HEK293T (cell line): ENCODE measurements at regions not wholly inside any gene's neighbourhood (a gene's known extent, or its start where the extent isn't known, plus 50 kb on each side); places are given as distances from the start of the nearest gene placed in this dataset.

Source experiments
- CTCF ChIA-PET: fragments of 350-600 bp; formaldehyde crosslinking; extraction: SDS; loops from one replicate; lab custom pipeline; 2021; ENCODE audit warnings: antibody characterized with exemption, inconsistent platforms; lab: Yijun Ruan, JAX
- POLR2A ChIA-PET: fragments of 350-600 bp; formaldehyde crosslinking; extraction: SDS; loops from one replicate; lab custom pipeline; 2020; ENCODE audit warnings: antibody characterized with exemption, inconsistent platforms; lab: Yijun Ruan, JAX
- DNase-seq: peaks from one replicate; pipeline ENCODE4 v3.0.0; 2012; ENCODE audit warnings: mixed read lengths; ENCODE audit errors: extremely low spot score
- ARNT ChIP-seq: fragments of 450-650 bp; IDR thresholded peaks from 2 replicates; pipeline ENCODE4 v1.6.1; 2017; ENCODE audit warnings: mild to moderate bottlenecking
- BHLHE40 ChIP-seq: fragments of 450-650 bp; IDR thresholded peaks from 2 replicates; pipeline ENCODE4 v1.6.1; 2016; ENCODE audit warnings: mild to moderate bottlenecking, moderate library complexity, borderline replicate concordance
- CTBP1 ChIP-seq: fragments of 450-650 bp; IDR thresholded peaks from 2 replicates; pipeline ENCODE4 v1.6.1; 2016; ENCODE audit warnings: borderline replicate concordance
- ELF4 ChIP-seq: fragments of 450-650 bp; IDR thresholded peaks from 2 replicates; pipeline ENCODE4 v1.6.1; 2017; ENCODE audit warnings: antibody characterized with exemption
- FOXA1 ChIP-seq: fragments of 450-650 bp; IDR thresholded peaks from 2 replicates; pipeline ENCODE4 v1.6.1; 2016; ENCODE audit warnings: mild to moderate bottlenecking
- FOXK2 ChIP-seq: fragments of 450-650 bp; IDR thresholded peaks from 2 replicates; pipeline ENCODE4 v1.6.1; 2016; ENCODE audit warnings: mild to moderate bottlenecking
- FOXM1 ChIP-seq: fragments of 450-650 bp; IDR thresholded peaks from 2 replicates; pipeline ENCODE4 v1.6.1; 2017; ENCODE audit warnings: mild to moderate bottlenecking, borderline replicate concordance
- HDGF ChIP-seq: fragments of 450-650 bp; IDR thresholded peaks from 2 replicates; pipeline ENCODE4 v1.6.1; 2017; ENCODE audit warnings: antibody characterized with exemption, borderline replicate concordance
- L3MBTL2 ChIP-seq: fragments of 450-650 bp; conservative IDR thresholded peaks from 2 replicates; pipeline ENCODE4 v1.6.1; 2016; ENCODE audit warnings: mild to moderate bottlenecking
- LEF1 ChIP-seq: fragments of 450-650 bp; IDR thresholded peaks from 2 replicates; pipeline ENCODE4 v1.6.1; 2017; ENCODE audit warnings: mild to moderate bottlenecking, borderline replicate concordance
- NFRKB ChIP-seq: fragments of 450-650 bp; IDR thresholded peaks from 2 replicates; pipeline ENCODE4 v1.6.1; 2016; ENCODE audit warnings: mild to moderate bottlenecking, moderate library complexity
- SP1 ChIP-seq: fragments of 450-650 bp; IDR thresholded peaks from 2 replicates; pipeline ENCODE4 v1.6.1; 2017
- SUZ12 ChIP-seq: fragments of 450-650 bp; IDR thresholded peaks from 2 replicates; pipeline ENCODE4 v1.6.1; 2016; ENCODE audit warnings: mild to moderate bottlenecking
- TARDBP ChIP-seq: fragments of 450-650 bp; IDR thresholded peaks from 2 replicates; pipeline ENCODE4 v1.6.1; 2016
- ZNF384 ChIP-seq: fragments of 450-650 bp; IDR thresholded peaks from 2 replicates; pipeline ENCODE4 v1.6.1; 2016
- TF ChIP-seq, protein P1 (sequence below): fragments of 450-650 bp; IDR thresholded peaks from 2 replicates; pipeline ENCODE4 v1.6.1; 2016

DNA sequence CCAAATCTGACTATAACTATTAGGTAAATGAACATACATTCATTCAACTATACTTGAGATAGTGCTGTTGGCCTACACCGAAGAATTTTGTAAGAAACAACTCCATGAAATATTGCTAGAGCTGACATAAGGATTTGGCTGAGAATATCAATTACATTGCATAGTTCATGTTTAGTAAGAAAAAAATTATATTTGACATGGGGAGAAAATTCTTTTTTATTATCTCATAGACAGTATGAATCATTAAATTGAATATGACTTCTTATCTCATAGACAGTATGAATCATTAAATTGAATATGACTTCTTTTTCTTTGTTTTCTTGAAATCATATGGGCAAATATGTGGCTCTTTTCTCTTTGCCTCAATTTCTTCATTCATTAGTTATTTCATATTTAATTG lies 212.3 kb upstream of the HSF2 start:
- no peak for DNase-seq
- ChIA-PET POLR2A (no interaction called here), CTCF (interaction anchor here (0.7 kb wide), 1 partner anchor 337 kb away, joined by 4 read pairs; no protein-coding TSS in a partner anchor)
- TF ChIP-seq FOXM1: no peak
- TF ChIP-seq FOXK2: no peak
- TF ChIP-seq ELF4: no peak
- no peak for TF ChIP-seq L3MBTL2
- TF ChIP-seq CTBP1: no peak
- no peak for TF ChIP-seq ZNF384
- no peak for TF ChIP-seq NFRKB
- TF ChIP-seq ARNT: no peak
- TF ChIP-seq BHLHE40: no peak

DNA sequence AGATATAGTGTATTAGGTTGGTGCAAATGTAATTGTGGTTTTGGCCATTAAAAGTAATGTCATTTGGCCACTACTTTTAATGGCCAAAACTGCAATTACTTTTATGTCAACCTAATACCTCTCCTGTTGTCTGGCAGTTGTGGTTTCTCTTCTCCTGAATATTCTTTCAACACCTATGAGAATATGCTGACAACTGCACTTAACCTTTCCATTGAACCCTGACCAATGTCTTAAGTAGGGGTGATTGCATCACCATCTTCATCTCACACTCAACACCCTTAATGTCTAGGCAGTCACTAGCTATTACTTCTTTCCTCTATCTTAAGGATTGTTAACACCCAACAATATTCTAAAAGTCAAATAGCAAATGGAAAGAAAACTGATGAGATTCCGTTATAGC lies 200.5 kb upstream of the HSF2 start:
- no peak for DNase-seq

DNA sequence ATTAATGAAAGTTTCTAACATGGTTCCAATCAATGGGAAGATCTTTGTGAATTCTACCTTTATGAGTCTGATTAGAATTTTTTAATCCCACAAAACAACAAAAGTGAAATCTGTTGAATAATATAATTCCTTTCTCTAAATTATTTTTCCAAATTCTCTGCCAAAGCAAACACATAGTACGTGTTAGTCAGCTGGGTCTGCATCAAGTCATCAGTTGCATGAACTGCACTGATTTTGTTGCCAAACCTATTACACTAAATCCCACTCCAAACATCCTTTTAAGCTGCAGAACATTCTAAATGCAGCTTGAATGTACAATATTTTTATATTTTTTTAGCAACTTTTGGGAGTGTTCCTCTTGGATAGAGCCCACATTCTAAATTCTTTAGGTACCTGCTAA lies 199.0 kb upstream of the HSF2 start:
- ChIA-PET POLR2A (no interaction called here), CTCF (no interaction called here)
- no peak for TF ChIP-seq BHLHE40
- TF ChIP-seq ELF4: no peak
- no peak for TF ChIP-seq FOXM1
- no peak for TF ChIP-seq SP1
- no peak for TF ChIP-seq CTBP1
- TF ChIP-seq ARNT: no peak
- no peak for TF ChIP-seq HDGF
- no peak for TF ChIP-seq FOXK2
- TF ChIP-seq, protein P1, sequence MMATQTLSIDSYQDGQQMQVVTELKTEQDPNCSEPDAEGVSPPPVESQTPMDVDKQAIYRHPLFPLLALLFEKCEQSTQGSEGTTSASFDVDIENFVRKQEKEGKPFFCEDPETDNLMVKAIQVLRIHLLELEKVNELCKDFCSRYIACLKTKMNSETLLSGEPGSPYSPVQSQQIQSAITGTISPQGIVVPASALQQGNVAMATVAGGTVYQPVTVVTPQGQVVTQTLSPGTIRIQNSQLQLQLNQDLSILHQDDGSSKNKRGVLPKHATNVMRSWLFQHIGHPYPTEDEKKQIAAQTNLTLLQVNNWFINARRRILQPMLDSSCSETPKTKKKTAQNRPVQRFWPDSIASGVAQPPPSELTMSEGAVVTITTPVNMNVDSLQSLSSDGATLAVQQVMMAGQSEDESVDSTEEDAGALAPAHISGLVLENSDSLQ: no peak
- no peak for TF ChIP-seq L3MBTL2
- TF ChIP-seq NFRKB: no peak
- no peak for TF ChIP-seq ZNF384
- no peak for TF ChIP-seq TARDBP
- TF ChIP-seq FOXA1: no peak
- DNase-seq: no peak

More for the DNA sequence above, 200.5 kb upstream of the HSF2 start:
- POLR2A ChIA-PET: no interaction called here
- CTCF ChIA-PET: no interaction called here
- no peak for TF ChIP-seq ZNF384
- TF ChIP-seq, protein P1: no peak
- no peak for TF ChIP-seq NFRKB
- TF ChIP-seq SUZ12: no peak
- TF ChIP-seq L3MBTL2: no peak
- no peak for TF ChIP-seq SP1
- no peak for TF ChIP-seq FOXK2
- TF ChIP-seq HDGF: no peak
- TF ChIP-seq ARNT: no peak

DNA sequence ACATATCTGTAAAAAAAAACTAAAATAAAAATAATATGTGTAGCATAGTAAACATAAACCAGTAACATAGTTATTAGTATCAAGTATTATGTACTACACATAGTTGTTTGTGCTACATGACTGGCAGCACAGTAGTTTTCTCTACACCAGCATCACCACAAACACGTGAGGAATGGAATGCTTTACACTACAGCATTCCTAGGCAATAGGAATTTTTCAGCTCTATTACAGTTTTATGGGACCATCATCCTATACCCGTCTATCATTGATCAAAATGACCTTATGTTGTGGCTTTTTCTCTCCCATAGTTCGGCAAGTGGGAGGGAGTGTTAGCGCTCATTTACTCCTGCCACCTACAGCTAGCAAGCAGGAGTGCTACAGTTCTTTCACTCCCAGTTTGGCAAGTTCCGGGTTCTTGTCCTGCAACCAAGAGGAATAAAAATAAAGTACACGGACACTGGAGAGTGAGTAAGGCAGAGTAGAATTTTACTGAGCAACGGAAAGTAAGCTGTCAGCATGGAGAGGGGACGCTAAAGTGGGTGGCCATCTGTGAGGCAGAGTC lies 196.8 kb upstream of the HSF2 start:
- TF ChIP-seq HDGF (no peak), ELF4 (no peak), CTBP1 (no peak), TARDBP (no peak), L3MBTL2 (no peak), SP1 (no peak), SUZ12 (no peak), ARNT (no peak), BHLHE40 (no peak), FOXA1 (no peak), ZNF384 (no peak)
- no peak for DNase-seq
- ChIA-PET CTCF (no interaction called here), POLR2A (no interaction called here)

DNA sequence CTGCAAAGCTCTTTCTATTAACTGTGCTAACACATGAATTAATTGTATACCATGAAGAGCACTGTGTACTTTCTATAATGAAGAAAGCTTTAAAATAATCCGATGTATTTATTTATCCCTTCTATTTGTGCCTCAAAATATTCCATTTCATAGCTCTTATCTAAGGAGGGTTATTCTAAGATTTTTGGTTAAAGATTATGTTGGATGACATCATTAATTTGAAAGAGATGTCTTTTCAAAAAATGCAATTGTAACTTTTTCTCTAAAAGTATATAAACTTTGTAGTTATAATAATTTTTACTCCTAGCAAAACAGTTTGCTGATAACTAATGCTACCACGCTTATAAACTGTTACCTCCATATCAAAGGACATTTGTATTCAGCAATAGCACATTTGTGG lies 192.4 kb upstream of the HSF2 start:
- no peak for DNase-seq
- TF ChIP-seq ARNT: no peak
- ChIA-PET POLR2A (no interaction called here), CTCF (no interaction called here)

DNA sequence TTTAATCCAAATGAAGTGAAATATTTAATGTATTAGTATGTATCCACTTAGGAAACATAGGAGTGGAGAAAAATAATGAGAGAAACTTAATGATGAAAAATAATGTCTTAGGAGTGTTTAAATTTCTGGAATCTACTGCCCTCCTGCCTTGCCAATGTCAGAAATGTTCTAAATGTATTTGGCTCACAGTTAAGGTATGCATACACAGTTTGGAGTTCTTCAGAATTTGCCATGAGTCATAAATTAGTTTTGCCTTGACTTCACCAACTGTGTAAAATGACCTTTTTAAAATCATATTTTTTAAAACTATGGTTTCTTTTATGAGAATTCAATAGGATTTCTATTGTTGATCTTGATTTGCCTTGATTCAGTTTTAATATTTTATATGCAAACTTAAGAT lies 191.7 kb upstream of the HSF2 start:
- POLR2A ChIA-PET: no interaction called here

DNA sequence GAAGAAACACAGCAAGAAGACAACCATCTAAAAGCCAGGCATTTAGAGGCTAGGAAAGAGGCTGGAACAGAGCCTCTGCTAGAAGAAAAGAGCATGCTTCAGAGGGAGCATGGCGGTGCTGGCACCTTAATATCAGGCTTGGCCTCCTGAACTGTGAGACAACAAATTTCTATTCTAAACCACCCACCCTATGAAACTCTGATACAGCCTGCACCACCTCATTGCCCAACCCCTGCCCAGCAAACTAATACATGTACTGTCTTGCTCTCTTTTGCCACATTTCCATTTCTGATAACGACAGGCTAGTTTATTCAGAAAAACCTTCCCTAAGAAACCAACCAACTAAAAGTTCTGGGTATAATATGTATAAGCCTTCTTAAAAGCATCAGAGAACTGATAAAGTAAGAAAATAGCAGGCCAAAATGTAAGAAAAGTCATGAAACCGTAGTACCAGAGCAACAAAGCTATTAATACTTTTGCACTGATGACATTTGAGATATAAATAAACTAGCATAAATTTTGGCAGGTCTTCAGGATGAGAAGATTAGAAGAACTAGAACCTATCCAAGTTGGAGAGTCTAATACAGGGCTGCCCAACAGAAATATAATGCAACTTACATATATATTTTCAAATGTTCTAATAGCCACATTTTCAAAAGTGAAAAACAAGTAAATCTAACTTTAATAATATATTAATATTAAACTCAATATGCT lies 184.7 kb upstream of the HSF2 start:
- no peak for DNase-seq
- ChIA-PET POLR2A (no interaction called here), CTCF (no interaction called here)
- TF ChIP-seq HDGF (no peak), ELF4 (no peak), BHLHE40 (no peak), TARDBP (no peak), LEF1 (no peak)

More for the DNA sequence above, 191.7 kb upstream of the HSF2 start:
- TF ChIP-seq BHLHE40 (no peak), TARDBP (no peak), SP1 (no peak), HDGF (no peak), ELF4 (no peak), CTBP1 (no peak), FOXK2 (no peak), FOXM1 (no peak)
- no peak for DNase-seq
- CTCF ChIA-PET: no interaction called here
